T-helper 2 cell treated with Interferon-gamma antibody and Interleukin-4, amounts not matched to agents 5 μg/mL and 100 μg/mL, for 36 hours (primary cell): ENCODE measurements at regions not wholly inside any gene's neighbourhood (a gene's known extent, or its start where the extent isn't known, plus 50 kb on each side); places are given as distances from the start of the nearest gene placed in this dataset.

Experiments
- DNase-seq: peaks from one replicate; pipeline ENCODE4 v3.0.0; 2021; ENCODE audit warnings: low spot score
- H3K27ac Mint-ChIP-seq: one replicate; pipeline ENCODE4 v1.8.0; 2021; ENCODE audit warnings: mild to moderate bottlenecking, mixed read lengths
- H3K27me3 Mint-ChIP-seq: one replicate; pipeline ENCODE4 v1.8.0; 2021; ENCODE audit warnings: low read depth, mixed read lengths
- H3K36me3 Mint-ChIP-seq: one replicate; pipeline ENCODE4 v1.8.0; 2021; ENCODE audit warnings: low read depth, mixed read lengths
- H3K4me1 Mint-ChIP-seq: one replicate; pipeline ENCODE4 v1.8.0; 2021; ENCODE audit warnings: low read depth, mixed read lengths
- H3K4me3 Mint-ChIP-seq: one replicate; pipeline ENCODE4 v1.8.0; 2022; ENCODE audit warnings: mild to moderate bottlenecking, moderate library complexity, mixed read lengths
- H3K9me3 Mint-ChIP-seq: one replicate; pipeline ENCODE4 v1.8.0; 2021; ENCODE audit warnings: mixed read lengths

- Mint-ChIP-seq H3K27ac (no peak overlapping the region), H3K36me3 (peaks cover 6% of the 10 kb centered on the region), H3K9me3 (no peaks in the 10 kb centered on the region), H3K27me3 (no peaks in the 10 kb centered on the region), H3K4me3 (no peak overlapping the region), H3K4me1 (peaks cover 39% of the 10 kb centered on the region)
- no peak for DNase-seq
Measured at GRCh38 chr6:90446164-90446563, 140.7 kb downstream of the MAP3K7 start.

DNA sequence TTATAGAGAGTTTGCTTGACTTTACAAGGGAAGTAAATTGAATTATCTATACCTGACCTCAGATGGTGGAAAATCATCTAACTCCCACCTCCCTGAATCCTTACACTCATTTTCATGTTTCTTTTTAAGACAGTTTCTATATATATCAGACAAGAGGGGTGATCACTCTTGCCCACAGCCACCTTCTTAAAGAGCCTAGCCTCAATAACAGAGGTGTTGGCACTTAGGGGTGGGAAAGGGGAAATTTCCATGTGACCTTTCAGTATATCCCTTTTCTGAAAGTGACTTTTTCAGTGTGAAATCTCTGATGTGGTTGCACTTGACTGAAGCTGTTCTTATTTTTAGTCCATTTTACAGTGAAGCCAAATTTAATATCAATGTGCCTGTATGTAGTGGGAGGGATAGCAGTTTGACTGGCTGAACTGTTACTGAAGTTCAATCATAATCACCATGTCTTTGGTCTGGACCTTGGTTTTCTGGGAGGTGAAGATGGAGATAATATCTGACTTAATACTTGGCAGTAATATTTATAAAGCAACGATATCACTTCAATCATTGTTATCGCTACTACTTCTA is 141.3 kb downstream of the MAP3K7 start:
- H3K27ac Mint-ChIP-seq: peak overlapping the region; percentile 21
- DNase-seq: peak; percentile 62
- no peaks in the 10 kb centered on the region for H3K9me3 Mint-ChIP-seq
- H3K36me3 Mint-ChIP-seq: peaks cover 6% of the 10 kb centered on the region
- no peaks in the 10 kb centered on the region for H3K27me3 Mint-ChIP-seq
- H3K4me1 Mint-ChIP-seq: peaks cover 37% of the 10 kb centered on the region
- no peak overlapping the region for H3K4me3 Mint-ChIP-seq

DNA sequence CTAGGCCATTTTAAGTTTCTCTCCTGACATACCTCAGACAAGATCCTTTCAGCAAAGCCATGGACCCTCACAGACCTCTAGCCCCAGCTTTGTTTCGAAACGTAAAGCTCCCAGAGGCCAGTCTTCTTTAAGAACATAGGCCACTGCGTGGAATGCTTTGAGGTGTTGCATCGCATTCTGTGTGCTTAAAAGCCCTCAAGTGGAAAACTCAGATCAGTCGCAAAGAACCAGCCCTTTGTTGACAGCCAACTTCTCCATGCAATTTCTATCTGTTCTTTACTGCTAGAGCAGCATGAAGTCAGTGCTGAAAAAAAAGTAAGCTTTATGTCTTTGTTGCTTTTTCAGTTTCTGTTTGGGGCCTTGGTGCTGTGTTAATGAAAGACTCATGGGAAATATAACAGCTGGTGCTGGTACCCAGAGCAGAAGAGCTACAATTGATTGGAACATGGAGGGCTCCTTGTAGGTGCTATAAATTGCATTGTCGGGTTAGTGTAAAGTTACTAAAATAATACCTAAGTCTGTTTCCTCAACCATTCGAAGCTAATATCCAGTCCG is 142.6 kb downstream of the MAP3K7 start:
- H3K9me3 Mint-ChIP-seq: no peaks in the 10 kb centered on the region
- peak overlapping the region; percentile 59 for H3K4me3 Mint-ChIP-seq
- H3K27me3 Mint-ChIP-seq: no peaks in the 10 kb centered on the region
- peaks cover 3% of the 10 kb centered on the region for H3K36me3 Mint-ChIP-seq
- no peak for DNase-seq
- peak overlapping the region; percentile 13 for H3K27ac Mint-ChIP-seq
- peaks cover 36% of the 10 kb centered on the region for H3K4me1 Mint-ChIP-seq

DNA sequence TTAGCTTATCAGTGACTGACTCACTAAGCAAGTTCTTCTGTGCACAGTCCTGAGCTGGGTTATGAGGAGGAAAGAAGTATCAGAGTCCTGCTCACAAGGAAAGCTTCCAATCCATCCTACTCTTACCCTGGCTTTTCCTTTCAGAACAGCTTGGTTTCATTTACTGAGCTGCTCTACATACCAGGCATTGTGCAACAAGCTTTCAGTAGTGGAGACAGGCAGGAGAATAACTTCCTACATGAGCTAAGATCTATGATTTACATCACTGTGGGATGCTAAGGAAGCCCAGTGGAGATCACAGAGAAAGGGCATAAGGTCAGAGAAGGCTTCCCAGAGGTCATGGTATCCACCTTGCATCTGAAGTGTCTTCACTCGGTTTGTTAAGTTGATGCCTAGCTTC is 144.5 kb downstream of the MAP3K7 start:
- H3K4me1 Mint-ChIP-seq: peaks cover 33% of the 10 kb centered on the region
- H3K9me3 Mint-ChIP-seq: no peaks in the 10 kb centered on the region
- H3K27me3 Mint-ChIP-seq: no peaks in the 10 kb centered on the region
- H3K36me3 Mint-ChIP-seq: peaks cover 3% of the 10 kb centered on the region
- no peak overlapping the region for H3K27ac Mint-ChIP-seq
- no peak overlapping the region for H3K4me3 Mint-ChIP-seq
- DNase-seq: no peak

DNA sequence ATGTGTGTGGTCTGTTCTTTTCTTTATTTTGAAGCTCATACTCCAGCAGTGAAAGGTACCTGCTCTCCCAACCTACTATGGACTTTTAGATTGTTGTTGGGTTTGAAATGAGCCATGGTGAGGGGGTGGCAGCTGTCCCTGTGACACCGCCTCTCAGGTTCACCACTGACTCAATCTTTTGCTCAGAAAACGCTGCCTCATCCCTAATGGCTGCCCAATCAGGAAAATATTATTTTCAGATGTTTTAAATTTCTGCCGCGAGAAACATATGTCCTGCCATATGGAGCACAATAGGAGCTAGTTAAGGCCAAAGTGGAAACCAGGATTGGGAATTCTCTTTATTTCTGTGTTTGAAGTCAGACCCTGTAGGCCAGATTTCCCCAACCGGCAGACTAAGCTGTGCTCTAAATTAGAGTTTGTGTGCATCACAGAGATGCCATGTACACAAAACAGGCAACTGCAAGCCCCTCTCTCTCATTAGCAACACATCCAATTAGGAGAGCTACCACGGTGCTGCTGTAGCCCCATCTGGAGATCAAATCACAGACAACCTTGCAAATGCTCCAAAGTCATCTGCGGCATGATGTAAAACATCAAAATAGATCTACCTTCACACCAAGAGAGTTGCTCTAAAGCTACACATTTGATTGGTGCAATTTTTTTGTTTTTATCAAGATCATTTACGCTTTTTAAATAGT is 144.1 kb upstream of the BACH2 start:
- Mint-ChIP-seq H3K36me3 (peaks cover 3% of the 10 kb centered on the region), H3K4me1 (peaks cover 28% of the 10 kb centered on the region), H3K9me3 (no peaks in the 10 kb centered on the region), H3K27me3 (no peaks in the 10 kb centered on the region), H3K27ac (no peak overlapping the region), H3K4me3 (no peak overlapping the region)
- no peak for DNase-seq

DNA sequence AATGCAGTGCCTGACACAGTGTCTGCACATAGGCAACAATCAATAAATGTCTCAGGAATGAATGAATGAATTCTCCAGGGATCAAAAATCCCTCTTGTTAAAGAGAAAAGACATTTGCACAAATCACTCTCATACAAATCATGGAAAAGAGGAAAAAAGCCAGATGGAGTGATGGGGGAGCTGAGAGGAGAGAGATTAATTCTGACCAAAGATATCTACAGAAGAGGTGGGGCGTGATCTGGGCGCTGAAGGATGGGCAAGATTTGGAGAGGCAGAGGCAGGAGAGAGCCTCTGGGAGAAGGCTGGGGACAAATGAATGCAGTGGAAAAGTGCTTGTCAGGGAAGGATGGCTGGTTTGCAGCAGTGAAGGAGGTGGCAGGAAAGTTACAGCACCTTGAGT is 142.9 kb upstream of the BACH2 start:
- Mint-ChIP-seq H3K27ac (no peak overlapping the region), H3K4me1 (peaks cover 20% of the 10 kb centered on the region), H3K27me3 (no peaks in the 10 kb centered on the region), H3K4me3 (no peak overlapping the region), H3K9me3 (peaks cover 4% of the 10 kb centered on the region), H3K36me3 (peaks cover 6% of the 10 kb centered on the region)
- DNase-seq: no peak

DNA sequence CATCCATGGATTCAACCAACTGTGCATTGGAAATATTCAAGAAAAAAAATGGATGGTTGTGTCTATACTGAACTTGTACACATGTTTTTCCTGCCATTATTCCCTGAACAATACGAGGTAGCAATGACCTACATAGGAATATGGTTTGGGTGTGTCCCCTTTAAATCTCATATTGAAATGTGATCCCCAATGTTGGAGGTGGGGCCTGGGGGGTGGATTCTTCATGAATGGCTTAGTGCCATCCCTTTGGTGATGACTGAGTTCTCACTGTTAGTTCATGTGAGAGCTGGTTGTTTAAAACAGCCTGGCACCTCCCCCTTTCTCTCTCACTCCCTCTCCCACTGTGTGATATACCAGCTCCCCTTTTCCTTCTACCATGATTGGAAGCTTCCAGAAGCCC is 139.8 kb upstream of the BACH2 start:
- peaks cover 34% of the 10 kb centered on the region for H3K9me3 Mint-ChIP-seq
- no peak for DNase-seq
- no peak overlapping the region for H3K27ac Mint-ChIP-seq
- H3K27me3 Mint-ChIP-seq: no peaks in the 10 kb centered on the region
- no peak overlapping the region for H3K4me3 Mint-ChIP-seq
- peaks cover 25% of the 10 kb centered on the region for H3K36me3 Mint-ChIP-seq
- peaks cover 15% of the 10 kb centered on the region for H3K4me1 Mint-ChIP-seq

GRCh38 chr6:90435207-90435899 is 138.7 kb upstream of the BACH2 start:
- peaks cover 43% of the 10 kb centered on the region for H3K9me3 Mint-ChIP-seq
- H3K4me3 Mint-ChIP-seq: no peak overlapping the region
- H3K4me1 Mint-ChIP-seq: peaks cover 12% of the 10 kb centered on the region
- no peak overlapping the region for H3K27ac Mint-ChIP-seq
- H3K27me3 Mint-ChIP-seq: no peaks in the 10 kb centered on the region
- peaks cover 29% of the 10 kb centered on the region for H3K36me3 Mint-ChIP-seq
- DNase-seq: no peak

GRCh38 chr6:90434094-90434493 is 137.5 kb upstream of the BACH2 start:
- H3K4me3 Mint-ChIP-seq: no peak overlapping the region
- H3K27ac Mint-ChIP-seq: no peak overlapping the region
- H3K36me3 Mint-ChIP-seq: peaks cover 35% of the 10 kb centered on the region
- peaks cover 9% of the 10 kb centered on the region for H3K4me1 Mint-ChIP-seq
- H3K27me3 Mint-ChIP-seq: no peaks in the 10 kb centered on the region
- H3K9me3 Mint-ChIP-seq: peaks cover 55% of the 10 kb centered on the region
- DNase-seq: no peak

DNA sequence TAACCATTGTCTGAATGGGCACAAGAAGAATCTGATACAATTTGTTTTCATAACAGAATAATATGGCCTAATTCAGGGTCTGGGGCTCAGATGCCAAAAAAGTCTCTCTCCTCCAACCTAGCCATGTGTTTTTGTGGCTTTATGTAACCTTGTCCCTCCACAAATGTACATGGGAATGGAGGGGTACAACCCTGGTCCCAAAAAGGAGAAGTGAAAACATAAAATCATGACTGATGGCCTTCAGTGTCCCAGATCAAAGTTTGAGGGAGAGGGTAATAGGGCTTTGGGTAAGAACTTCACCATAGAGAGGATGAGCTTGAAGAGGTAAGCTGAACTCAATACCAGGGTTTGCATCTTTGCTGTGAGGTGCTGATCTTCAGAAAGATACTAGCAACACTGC is 136.3 kb upstream of the BACH2 start:
- H3K4me3 Mint-ChIP-seq: no peak overlapping the region
- no peak overlapping the region for H3K27ac Mint-ChIP-seq
- H3K36me3 Mint-ChIP-seq: peaks cover 38% of the 10 kb centered on the region
- H3K9me3 Mint-ChIP-seq: peaks cover 67% of the 10 kb centered on the region
- H3K27me3 Mint-ChIP-seq: no peaks in the 10 kb centered on the region
- DNase-seq: no peak
- H3K4me1 Mint-ChIP-seq: peaks cover 9% of the 10 kb centered on the region

DNA sequence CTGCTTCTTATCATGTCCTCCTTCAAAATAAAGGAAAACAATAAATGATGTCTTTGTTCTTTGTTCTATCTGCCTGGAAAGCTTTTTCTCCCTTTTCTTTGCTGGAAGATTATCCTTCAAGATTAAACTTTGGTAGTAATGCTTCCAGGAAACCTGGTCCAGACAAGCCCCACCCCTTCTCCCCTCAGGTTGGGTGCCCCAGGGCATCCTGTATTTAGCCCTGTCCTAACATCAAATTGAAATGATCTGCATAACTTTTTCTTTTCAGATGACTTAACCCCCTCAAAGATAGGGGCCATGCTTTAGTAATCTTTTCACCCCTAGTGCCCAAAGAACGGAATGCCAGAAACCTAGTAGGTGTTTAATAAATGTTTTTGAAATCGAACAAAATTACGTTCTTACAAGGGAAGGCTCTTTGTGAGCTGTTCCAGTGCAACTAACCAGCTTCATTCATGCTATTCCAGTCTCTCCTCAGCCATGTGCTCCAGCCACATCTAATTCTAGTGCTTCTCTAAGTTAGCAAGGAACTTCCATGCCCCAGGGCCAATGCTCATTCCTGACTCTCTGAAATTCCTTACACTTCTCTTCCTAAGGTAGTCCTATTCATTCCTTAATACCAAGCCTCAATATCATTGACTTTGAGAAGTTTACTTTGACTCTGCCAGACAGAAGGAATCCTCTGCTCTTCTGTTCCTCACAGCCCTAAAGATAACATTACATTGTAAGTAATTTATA is 135.6 kb upstream of the BACH2 start:
- peaks cover 9% of the 10 kb centered on the region for H3K4me1 Mint-ChIP-seq
- DNase-seq: no peak
- H3K4me3 Mint-ChIP-seq: no peak overlapping the region
- no peak overlapping the region for H3K27ac Mint-ChIP-seq
- no peaks in the 10 kb centered on the region for H3K27me3 Mint-ChIP-seq
- peaks cover 67% of the 10 kb centered on the region for H3K9me3 Mint-ChIP-seq
- peaks cover 38% of the 10 kb centered on the region for H3K36me3 Mint-ChIP-seq

DNA sequence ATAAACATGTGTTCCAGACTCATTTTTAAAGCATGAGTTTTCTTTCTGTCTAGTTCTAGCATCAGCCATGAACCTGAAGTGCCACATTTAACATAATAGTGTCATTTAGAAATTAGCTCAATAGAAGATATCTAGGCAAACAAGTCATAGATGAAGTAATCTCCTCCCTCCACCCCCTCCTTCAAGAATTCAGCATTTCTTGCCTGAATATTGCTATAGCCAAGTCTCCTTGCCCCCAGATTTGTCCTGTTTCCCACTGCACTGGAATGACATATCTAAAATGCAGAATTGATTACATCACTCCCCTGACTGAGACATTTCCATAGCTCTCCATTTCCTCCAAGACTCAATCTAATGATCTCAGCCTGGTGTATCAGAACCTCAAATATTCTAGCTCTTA is 134.9 kb upstream of the BACH2 start:
- no peak overlapping the region for H3K27ac Mint-ChIP-seq
- H3K9me3 Mint-ChIP-seq: peaks cover 70% of the 10 kb centered on the region
- DNase-seq: no peak
- no peaks in the 10 kb centered on the region for H3K27me3 Mint-ChIP-seq
- H3K4me3 Mint-ChIP-seq: no peak overlapping the region
- peaks cover 40% of the 10 kb centered on the region for H3K36me3 Mint-ChIP-seq
- H3K4me1 Mint-ChIP-seq: peaks cover 9% of the 10 kb centered on the region

DNA sequence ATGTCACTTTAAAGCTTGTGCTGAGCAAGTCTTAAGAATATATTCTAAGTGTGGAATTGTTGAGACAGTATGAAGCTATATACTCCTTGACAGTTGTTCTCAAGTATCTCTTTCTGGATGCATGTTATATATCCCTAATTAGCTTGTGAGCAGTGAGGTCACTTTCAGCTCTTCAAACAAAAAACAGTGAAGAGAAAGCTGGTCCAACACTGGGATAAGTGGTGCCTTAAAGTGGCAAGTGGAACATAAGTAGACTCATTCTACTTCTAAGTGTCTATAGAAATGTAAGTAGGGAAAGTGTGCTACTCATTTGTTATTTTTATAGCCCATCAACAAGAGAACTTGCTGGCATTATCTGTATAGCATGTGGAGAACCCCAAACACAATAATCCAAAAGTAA is 133.1 kb upstream of the BACH2 start:
- no peak overlapping the region for H3K4me3 Mint-ChIP-seq
- no peaks in the 10 kb centered on the region for H3K27me3 Mint-ChIP-seq
- DNase-seq: no peak
- peaks cover 68% of the 10 kb centered on the region for H3K9me3 Mint-ChIP-seq
- peaks cover 41% of the 10 kb centered on the region for H3K36me3 Mint-ChIP-seq
- peaks cover 19% of the 10 kb centered on the region for H3K4me1 Mint-ChIP-seq
- no peak overlapping the region for H3K27ac Mint-ChIP-seq

- no peak for DNase-seq
- Mint-ChIP-seq H3K27me3 (no peaks in the 10 kb centered on the region), H3K9me3 (peaks cover 61% of the 10 kb centered on the region), H3K4me3 (no peak overlapping the region), H3K4me1 (peaks cover 26% of the 10 kb centered on the region), H3K36me3 (peaks cover 36% of the 10 kb centered on the region), H3K27ac (no peak overlapping the region)
Measured at GRCh38 chr6:90428514-90428913, 131.9 kb upstream of the BACH2 start.
